WTC11 (cell line): ENCODE measurements at regions not wholly inside any gene's neighbourhood (a gene's known extent, or its start where the extent isn't known, plus 50 kb on each side); places are given as distances from the start of the nearest gene placed in this dataset.
A peak's percentile ranks its signal among the peaks of the same experiment; 100 is the strongest.

Experiments
- ATAC-seq: fragments of 200-7000 bp; cut with Tn5 transposase; 2 replicates; pipeline ENCODE4 v1.10.0; 2021; ENCODE audit warnings: mild to moderate bottlenecking, moderate library complexity
- CTCF ChIA-PET: fragments of 300-600 bp; sonication (Branson Sonifier 250); formaldehyde crosslinking; loops from one replicate; lab custom pipeline; 2021; ENCODE audit warnings: antibody characterized with exemption; lab: Charles Lee
- POLR2A ChIA-PET: fragments of 350-600 bp; sonication (Branson Sonifier 250); formaldehyde crosslinking; loops from one replicate; lab custom pipeline; 2021; ENCODE audit warnings: antibody characterized with exemption; lab: Charles Lee
- DNase-seq: peaks from one replicate; pipeline ENCODE4 v3.0.0; 2021; ENCODE audit warnings: low spot score
- H3K27ac Mint-ChIP-seq: 2 replicates; pipeline ENCODE4 v1.8.0; 2021; ENCODE audit warnings: mixed read lengths
- H3K27me3 Mint-ChIP-seq: 2 replicates; pipeline ENCODE4 v1.8.0; 2021; ENCODE audit warnings: low read depth, mild to moderate bottlenecking, moderate library complexity, mixed read lengths
- H3K36me3 Mint-ChIP-seq: 2 replicates; pipeline ENCODE4 v1.8.0; 2021; ENCODE audit warnings: mixed read lengths
- H3K4me1 Mint-ChIP-seq: 2 replicates; pipeline ENCODE4 v1.8.0; 2022; ENCODE audit warnings: mixed read lengths
- H3K4me3 Mint-ChIP-seq: 2 replicates; pipeline ENCODE4 v1.8.0; 2021; ENCODE audit warnings: mild to moderate bottlenecking, moderate library complexity, mixed read lengths
- H3K9me3 Mint-ChIP-seq: 2 replicates; pipeline ENCODE4 v1.8.0; 2021; ENCODE audit warnings: mixed read lengths
- ATF1 ChIP-seq: sonication (generic); formaldehyde crosslinking; IDR thresholded peaks from 2 replicates; pipeline ENCODE4 v1.8.1; 2023; ENCODE audit warnings: mild to moderate bottlenecking, moderate library complexity, missing genetic modification reagents
- ETV6 ChIP-seq: sonication (generic); formaldehyde crosslinking; IDR thresholded peaks from 2 replicates; pipeline ENCODE4 v1.8.1; 2022; ENCODE audit warnings: mild to moderate bottlenecking, missing genetic modification reagents
- FOXJ3 ChIP-seq: sonication (generic); formaldehyde crosslinking; IDR thresholded peaks from 2 replicates; pipeline ENCODE4 v1.9.0; 2021; ENCODE audit warnings: missing genetic modification reagents, mild to moderate bottlenecking, borderline replicate concordance
- FOXK1 ChIP-seq: sonication (generic); formaldehyde crosslinking; IDR thresholded peaks from 2 replicates; pipeline ENCODE4 v1.8.0; 2022; ENCODE audit warnings: mild to moderate bottlenecking, moderate library complexity, missing genetic modification reagents
- GABPB1 ChIP-seq: sonication (generic); formaldehyde crosslinking; IDR thresholded peaks from 2 replicates; pipeline ENCODE4 v1.8.1; 2023; ENCODE audit warnings: mild to moderate bottlenecking, missing genetic modification reagents
- KAT7 ChIP-seq: sonication (generic); formaldehyde crosslinking; IDR thresholded peaks from 2 replicates; pipeline ENCODE4 v1.8.1; 2023; ENCODE audit warnings: missing genetic modification reagents, mild to moderate bottlenecking, borderline replicate concordance
- NFATC4 ChIP-seq: fragments of 250-450 bp; sonication (Bioruptor Pico); IDR thresholded peaks from 2 replicates; pipeline ENCODE4 v1.9.0; 2021; ENCODE audit warnings: mild to moderate bottlenecking
- NR3C1 ChIP-seq: sonication (generic); formaldehyde crosslinking; conservative IDR thresholded peaks from 2 replicates; pipeline ENCODE4 v1.8.1; 2023; ENCODE audit warnings: low read depth, mild to moderate bottlenecking, missing genetic modification reagents
- SP1 ChIP-seq: sonication (generic); formaldehyde crosslinking; conservative IDR thresholded peaks from 2 replicates; pipeline ENCODE4 v1.8.1; 2022; ENCODE audit warnings: missing genetic modification reagents
- TEAD4 ChIP-seq: sonication (generic); formaldehyde crosslinking; IDR thresholded peaks from 2 replicates; pipeline ENCODE4 v1.8.0; 2022; ENCODE audit warnings: mild to moderate bottlenecking, missing genetic modification reagents
- ZNF317 ChIP-seq: sonication (generic); formaldehyde crosslinking; IDR thresholded peaks from 2 replicates; pipeline ENCODE4 v1.8.1; 2023; ENCODE audit warnings: low read depth, mild to moderate bottlenecking, moderate library complexity, missing genetic modification reagents, borderline replicate concordance
- TF ChIP-seq, protein P1 (sequence below): sonication (generic); formaldehyde crosslinking; IDR thresholded peaks from 2 replicates; pipeline ENCODE4 v1.8.0; 2022; ENCODE audit warnings: missing genetic modification reagents
- TF ChIP-seq, protein P2 (sequence below): fragments of 250-450 bp; sonication (Bioruptor Pico); IDR thresholded peaks from 2 replicates; pipeline ENCODE4 v1.9.0; 2021; ENCODE audit warnings: mild to moderate bottlenecking
- TF ChIP-seq, protein P3 (sequence below): sonication (generic); formaldehyde crosslinking; IDR thresholded peaks from 2 replicates; pipeline ENCODE4 v1.8.0; 2022; ENCODE audit warnings: mild to moderate bottlenecking, missing genetic modification reagents
- TF ChIP-seq, protein P4 (sequence below): sonication (generic); formaldehyde crosslinking; IDR thresholded peaks from 2 replicates; pipeline ENCODE4 v1.8.0; 2023; ENCODE audit warnings: mild to moderate bottlenecking, missing genetic modification reagents
- TF ChIP-seq, protein P5 (sequence below): sonication (generic); formaldehyde crosslinking; IDR thresholded peaks from 2 replicates; pipeline ENCODE4 v1.8.1; 2022; ENCODE audit warnings: mild to moderate bottlenecking, missing genetic modification reagents, moderate library complexity, borderline replicate concordance
- TF ChIP-seq, protein P6 (sequence below): sonication (generic); formaldehyde crosslinking; IDR thresholded peaks from 2 replicates; pipeline ENCODE4 v1.8.0; 2022; ENCODE audit warnings: mild to moderate bottlenecking, missing genetic modification reagents

DNA sequence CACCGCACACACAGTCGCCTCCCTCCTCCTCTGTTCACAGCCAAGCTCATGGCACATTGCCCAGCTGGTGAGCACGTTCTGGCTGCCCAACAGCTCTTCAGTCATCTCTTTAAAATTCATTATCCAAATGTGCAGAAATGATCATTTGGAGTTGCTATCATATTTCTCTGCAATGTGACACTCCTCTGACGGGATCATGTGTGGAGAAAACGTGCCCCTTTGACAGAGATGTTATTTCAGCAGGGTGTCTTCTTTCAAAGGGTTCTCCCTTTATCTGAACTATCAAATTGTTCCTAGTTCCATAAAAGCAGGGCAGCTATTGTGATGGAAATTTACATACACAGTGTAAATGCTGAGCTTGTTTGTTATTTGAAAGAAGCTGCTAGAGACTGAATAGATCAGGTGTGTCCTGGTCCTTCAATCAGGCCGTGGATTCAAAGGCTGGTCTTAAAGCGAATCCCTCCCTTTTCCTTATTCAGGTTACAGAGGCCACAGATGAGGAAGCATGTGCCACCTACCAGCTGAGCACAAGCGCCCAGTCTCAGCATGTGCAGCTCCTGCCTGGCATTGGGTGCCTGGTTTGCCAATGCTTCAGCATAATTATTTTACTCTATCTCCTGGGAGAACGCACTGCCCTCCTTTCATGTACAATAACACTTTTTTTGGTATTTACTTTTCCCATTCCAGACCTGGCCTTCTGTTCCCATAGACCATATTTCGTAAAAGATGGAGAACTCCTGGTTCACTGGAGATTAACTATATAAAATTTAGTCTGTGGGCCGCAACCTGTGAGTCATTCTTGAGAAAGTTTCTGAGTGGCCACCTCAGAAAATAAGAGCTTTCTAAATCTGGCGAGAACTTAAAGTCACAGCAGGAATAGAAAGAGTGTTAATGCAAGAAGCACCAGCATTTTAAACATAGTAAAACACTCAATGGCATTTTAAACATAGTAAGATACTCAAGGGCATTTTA, 433.7 kb downstream of the ENC1 start:
- DNase-seq, result no peak
- H3K27me3 Mint-ChIP-seq, result no peaks in the 10 kb centered on the region; the same call in 1 of the 2 replicates
- no peaks in the 10 kb centered on the region for H3K36me3 Mint-ChIP-seq
- no peak overlapping the region for H3K4me3 Mint-ChIP-seq
- no peak overlapping the region for H3K27ac Mint-ChIP-seq
- CTCF ChIA-PET, result no interaction called here
- TF ChIP-seq, protein P1, sequence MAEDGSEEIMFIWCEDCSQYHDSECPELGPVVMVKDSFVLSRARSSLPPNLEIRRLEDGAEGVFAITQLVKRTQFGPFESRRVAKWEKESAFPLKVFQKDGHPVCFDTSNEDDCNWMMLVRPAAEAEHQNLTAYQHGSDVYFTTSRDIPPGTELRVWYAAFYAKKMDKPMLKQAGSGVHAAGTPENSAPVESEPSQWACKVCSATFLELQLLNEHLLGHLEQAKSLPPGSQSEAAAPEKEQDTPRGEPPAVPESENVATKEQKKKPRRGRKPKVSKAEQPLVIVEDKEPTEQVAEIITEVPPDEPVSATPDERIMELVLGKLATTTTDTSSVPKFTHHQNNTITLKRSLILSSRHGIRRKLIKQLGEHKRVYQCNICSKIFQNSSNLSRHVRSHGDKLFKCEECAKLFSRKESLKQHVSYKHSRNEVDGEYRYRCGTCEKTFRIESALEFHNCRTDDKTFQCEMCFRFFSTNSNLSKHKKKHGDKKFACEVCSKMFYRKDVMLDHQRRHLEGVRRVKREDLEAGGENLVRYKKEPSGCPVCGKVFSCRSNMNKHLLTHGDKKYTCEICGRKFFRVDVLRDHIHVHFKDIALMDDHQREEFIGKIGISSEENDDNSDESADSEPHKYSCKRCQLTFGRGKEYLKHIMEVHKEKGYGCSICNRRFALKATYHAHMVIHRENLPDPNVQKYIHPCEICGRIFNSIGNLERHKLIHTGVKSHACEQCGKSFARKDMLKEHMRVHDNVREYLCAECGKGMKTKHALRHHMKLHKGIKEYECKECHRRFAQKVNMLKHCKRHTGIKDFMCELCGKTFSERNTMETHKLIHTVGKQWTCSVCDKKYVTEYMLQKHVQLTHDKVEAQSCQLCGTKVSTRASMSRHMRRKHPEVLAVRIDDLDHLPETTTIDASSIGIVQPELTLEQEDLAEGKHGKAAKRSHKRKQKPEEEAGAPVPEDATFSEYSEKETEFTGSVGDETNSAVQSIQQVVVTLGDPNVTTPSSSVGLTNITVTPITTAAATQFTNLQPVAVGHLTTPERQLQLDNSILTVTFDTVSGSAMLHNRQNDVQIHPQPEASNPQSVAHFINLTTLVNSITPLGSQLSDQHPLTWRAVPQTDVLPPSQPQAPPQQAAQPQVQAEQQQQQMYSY, result no peak
- TF ChIP-seq FOXJ3 (no peak), ATF1 (CRISPR knock-in tag) (no peak), ZNF317 (CRISPR knock-in tag) (no peak)
- TF ChIP-seq, protein P2, sequence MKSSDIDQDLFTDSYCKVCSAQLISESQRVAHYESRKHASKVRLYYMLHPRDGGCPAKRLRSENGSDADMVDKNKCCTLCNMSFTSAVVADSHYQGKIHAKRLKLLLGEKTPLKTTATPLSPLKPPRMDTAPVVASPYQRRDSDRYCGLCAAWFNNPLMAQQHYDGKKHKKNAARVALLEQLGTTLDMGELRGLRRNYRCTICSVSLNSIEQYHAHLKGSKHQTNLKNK (CRISPR knock-in tag), result no peak
- H3K9me3 Mint-ChIP-seq, result no peaks in the 10 kb centered on the region
- peak; percentile 83 for ATAC-seq
- POLR2A ChIA-PET, result no interaction called here
- peaks cover 20% of the 10 kb centered on the region for H3K4me1 Mint-ChIP-seq

DNA sequence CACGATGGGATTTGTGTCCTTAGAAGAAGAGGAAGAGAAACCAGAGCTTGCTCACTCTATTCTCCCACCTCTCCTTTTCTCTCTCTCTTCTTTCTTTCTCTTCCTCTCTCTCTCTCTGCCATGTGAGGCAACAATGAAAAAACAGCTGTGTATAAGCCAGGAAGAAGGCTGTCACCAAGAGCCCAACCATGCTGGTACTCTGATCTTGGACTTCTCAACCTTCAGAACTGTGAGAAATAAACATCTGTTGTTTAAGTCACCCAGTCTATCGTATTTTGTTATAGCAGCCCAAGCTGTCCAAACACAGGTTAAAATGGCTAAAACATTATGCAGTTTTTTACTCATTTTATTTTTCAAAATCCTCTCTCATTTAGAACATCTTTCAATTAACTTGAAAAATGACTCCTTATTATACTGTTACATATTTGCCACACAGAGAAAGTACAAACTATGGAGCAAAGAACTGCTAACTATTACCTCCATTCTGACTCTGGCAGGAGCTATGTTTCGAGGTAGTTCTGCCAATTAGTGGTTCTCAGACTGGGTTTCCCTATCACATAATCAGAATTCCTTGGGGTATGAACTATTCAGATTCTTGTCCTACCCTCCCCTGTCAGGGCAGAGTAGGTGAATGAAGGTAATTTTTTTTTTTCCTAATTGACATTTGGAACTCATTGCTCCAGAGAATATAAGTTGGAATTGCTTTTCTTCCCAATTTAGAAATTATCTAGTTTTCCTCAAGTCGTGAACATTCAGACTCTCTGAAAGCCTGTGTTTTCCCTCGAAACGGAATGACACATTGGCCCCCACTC, 434.6 kb downstream of the ENC1 start:
- Mint-ChIP-seq H3K4me3 (no peak overlapping the region), H3K27ac (no peak overlapping the region), H3K36me3 (no peaks in the 10 kb centered on the region), H3K4me1 (peaks cover 20% of the 10 kb centered on the region), H3K27me3 (no peaks in the 10 kb centered on the region; the same call in 1 of the 2 replicates), H3K9me3 (no peaks in the 10 kb centered on the region)
- ChIA-PET CTCF (no interaction called here), POLR2A (no interaction called here)
- DNase-seq, result no peak
- no peak for ATAC-seq
- TF ChIP-seq, protein P3, sequence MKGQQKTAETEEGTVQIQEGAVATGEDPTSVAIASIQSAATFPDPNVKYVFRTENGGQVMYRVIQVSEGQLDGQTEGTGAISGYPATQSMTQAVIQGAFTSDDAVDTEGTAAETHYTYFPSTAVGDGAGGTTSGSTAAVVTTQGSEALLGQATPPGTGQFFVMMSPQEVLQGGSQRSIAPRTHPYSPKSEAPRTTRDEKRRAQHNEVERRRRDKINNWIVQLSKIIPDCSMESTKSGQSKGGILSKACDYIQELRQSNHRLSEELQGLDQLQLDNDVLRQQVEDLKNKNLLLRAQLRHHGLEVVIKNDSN, result no peak
- TF ChIP-seq TEAD4 (no peak), NFATC4 (CRISPR knock-in tag) (no peak), FOXK1 (CRISPR knock-in tag) (no peak), SP1 (no peak), KAT7 (CRISPR knock-in tag) (no peak), NR3C1 (no peak), ETV6 (CRISPR knock-in tag) (no peak), GABPB1 (CRISPR knock-in tag) (no peak)
- TF ChIP-seq, protein P1, result no peak
- TF ChIP-seq, protein P4, sequence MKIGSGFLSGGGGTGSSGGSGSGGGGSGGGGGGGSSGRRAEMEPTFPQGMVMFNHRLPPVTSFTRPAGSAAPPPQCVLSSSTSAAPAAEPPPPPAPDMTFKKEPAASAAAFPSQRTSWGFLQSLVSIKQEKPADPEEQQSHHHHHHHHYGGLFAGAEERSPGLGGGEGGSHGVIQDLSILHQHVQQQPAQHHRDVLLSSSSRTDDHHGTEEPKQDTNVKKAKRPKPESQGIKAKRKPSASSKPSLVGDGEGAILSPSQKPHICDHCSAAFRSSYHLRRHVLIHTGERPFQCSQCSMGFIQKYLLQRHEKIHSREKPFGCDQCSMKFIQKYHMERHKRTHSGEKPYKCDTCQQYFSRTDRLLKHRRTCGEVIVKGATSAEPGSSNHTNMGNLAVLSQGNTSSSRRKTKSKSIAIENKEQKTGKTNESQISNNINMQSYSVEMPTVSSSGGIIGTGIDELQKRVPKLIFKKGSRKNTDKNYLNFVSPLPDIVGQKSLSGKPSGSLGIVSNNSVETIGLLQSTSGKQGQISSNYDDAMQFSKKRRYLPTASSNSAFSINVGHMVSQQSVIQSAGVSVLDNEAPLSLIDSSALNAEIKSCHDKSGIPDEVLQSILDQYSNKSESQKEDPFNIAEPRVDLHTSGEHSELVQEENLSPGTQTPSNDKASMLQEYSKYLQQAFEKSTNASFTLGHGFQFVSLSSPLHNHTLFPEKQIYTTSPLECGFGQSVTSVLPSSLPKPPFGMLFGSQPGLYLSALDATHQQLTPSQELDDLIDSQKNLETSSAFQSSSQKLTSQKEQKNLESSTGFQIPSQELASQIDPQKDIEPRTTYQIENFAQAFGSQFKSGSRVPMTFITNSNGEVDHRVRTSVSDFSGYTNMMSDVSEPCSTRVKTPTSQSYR (CRISPR knock-in tag), result no peak
- TF ChIP-seq, protein P5, sequence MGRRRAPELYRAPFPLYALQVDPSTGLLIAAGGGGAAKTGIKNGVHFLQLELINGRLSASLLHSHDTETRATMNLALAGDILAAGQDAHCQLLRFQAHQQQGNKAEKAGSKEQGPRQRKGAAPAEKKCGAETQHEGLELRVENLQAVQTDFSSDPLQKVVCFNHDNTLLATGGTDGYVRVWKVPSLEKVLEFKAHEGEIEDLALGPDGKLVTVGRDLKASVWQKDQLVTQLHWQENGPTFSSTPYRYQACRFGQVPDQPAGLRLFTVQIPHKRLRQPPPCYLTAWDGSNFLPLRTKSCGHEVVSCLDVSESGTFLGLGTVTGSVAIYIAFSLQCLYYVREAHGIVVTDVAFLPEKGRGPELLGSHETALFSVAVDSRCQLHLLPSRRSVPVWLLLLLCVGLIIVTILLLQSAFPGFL (CRISPR knock-in tag), result no peak
- TF ChIP-seq, protein P6, sequence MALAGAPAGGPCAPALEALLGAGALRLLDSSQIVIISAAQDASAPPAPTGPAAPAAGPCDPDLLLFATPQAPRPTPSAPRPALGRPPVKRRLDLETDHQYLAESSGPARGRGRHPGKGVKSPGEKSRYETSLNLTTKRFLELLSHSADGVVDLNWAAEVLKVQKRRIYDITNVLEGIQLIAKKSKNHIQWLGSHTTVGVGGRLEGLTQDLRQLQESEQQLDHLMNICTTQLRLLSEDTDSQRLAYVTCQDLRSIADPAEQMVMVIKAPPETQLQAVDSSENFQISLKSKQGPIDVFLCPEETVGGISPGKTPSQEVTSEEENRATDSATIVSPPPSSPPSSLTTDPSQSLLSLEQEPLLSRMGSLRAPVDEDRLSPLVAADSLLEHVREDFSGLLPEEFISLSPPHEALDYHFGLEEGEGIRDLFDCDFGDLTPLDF, result no peak
